K562 (cell line): ENCODE measurements at regions not wholly inside any gene's neighbourhood (a gene's known extent, or its start where the extent isn't known, plus 50 kb on each side); places are given as distances from the start of the nearest gene placed in this dataset.

Experiments
- ATAC-seq: fragments of 200-7000 bp; cut with Tn5 transposase; 3 replicates; pipeline ENCODE4 v1.9.1; 2020; ENCODE audit warnings: moderate library complexity
- BruUV-seq: library from RNA; stranded (reverse); fragments of 400-500 nt; replicated peaks from 2 replicates; lab custom pipeline; 2021; lab: Mats Ljungman, UMichigan
- CTCF ChIA-PET: fragments of 300-600 bp; formaldehyde crosslinking; extraction: SDS; loops from one replicate; lab custom pipeline; 2021; ENCODE audit warnings: low intra/inter-chr PET ratio; lab: Yijun Ruan, JAX
- POLR2A ChIA-PET: fragments of 300-600, 350-650 bp; sonication (Branson Sonifier 250); formaldehyde crosslinking; extraction: SDS; loops from one replicate; lab custom pipeline; 2021; ENCODE audit warnings: antibody characterized with exemption, inconsistent platforms; lab: Yijun Ruan, JAX
- DNase-seq, 4 experiments: peaks; one replicate each; pipeline versions ENCODE4 v3.0.0 to v3.0.0-alpha.2; 2011 to 2018; ENCODE audit warnings: low spot score in 3 of 4, mixed read lengths in 3 of 4; ENCODE audit errors: extremely low read depth in 1 of 4
- FAIRE-seq: peaks from 2 replicates; lab custom pipeline; 2011; peaks lifted over from hg19 to GRCh38; lab: Jason Lieb, UNC
- H2AFZ ChIP-seq: 2 replicates; pipeline ENCODE4 v1.6.0; 2011; ENCODE audit warnings: low read depth, low read length, control low read depth, inconsistent platforms
- H3K27ac ChIP-seq: fragments of 200-600 bp; 3 replicates; pipeline ENCODE4 v1.8.0; 2011; ENCODE audit warnings: low read depth, mild to moderate bottlenecking, control low read depth, inconsistent platforms, low read length, moderate library complexity, mixed read lengths; ENCODE audit errors: extremely low read depth
- H3K27me3 ChIP-seq, 2 experiments: fragments of 300-600 bp in 1 of 2; 2 replicates in 1 of 2; 3 replicates in 1 of 2; pipeline versions ENCODE4 v1.6.0 to v1.8.0; 2011; ENCODE audit warnings: inconsistent platforms in 2 of 2, low read length in 2 of 2, mild to moderate bottlenecking in 1 of 2, mixed read lengths in 1 of 2, moderate library complexity in 1 of 2; ENCODE audit not compliant: control insufficient read depth in 2 of 2, insufficient read depth in 2 of 2
- H3K36me3 ChIP-seq: fragments of 300-600 bp; 3 replicates; pipeline ENCODE4 v1.8.0; 2011; ENCODE audit warnings: mild to moderate bottlenecking, low read length, inconsistent platforms; ENCODE audit not compliant: control insufficient read depth, insufficient read depth
- H3K4me1 ChIP-seq, 2 experiments: fragments of 200-600 bp in 1 of 2; replicated peaks in 1 of 2; 2 replicates in 1 of 2; 3 replicates in 1 of 2; pipeline versions ENCODE4 v1.5.1 to v1.8.0; 2011; ENCODE audit warnings: inconsistent platforms in 2 of 2, low read length in 2 of 2, mild to moderate bottlenecking in 1 of 2, mixed read lengths in 1 of 2, moderate library complexity in 1 of 2; ENCODE audit not compliant: control insufficient read depth in 2 of 2, insufficient read depth in 2 of 2
- H3K4me2 ChIP-seq: 2 replicates; pipeline ENCODE4 v1.6.1; 2011; ENCODE audit warnings: low read length, control low read depth, inconsistent platforms, mixed read lengths; ENCODE audit not compliant: insufficient read depth
- H3K4me3 ChIP-seq: fragments of 200-600 bp; sonication (generic), shearing (Covaris generic); 2 replicates; pipeline ENCODE4 v1.5.1; 2016; ENCODE audit warnings: control low read depth, inconsistent platforms
- H3K79me2 ChIP-seq: fragments of 200-600 bp; 3 replicates; pipeline ENCODE4 v1.8.0; 2011; ENCODE audit warnings: low read length, inconsistent platforms; ENCODE audit not compliant: control insufficient read depth, insufficient read depth
- H3K9ac ChIP-seq, 2 experiments: 2 replicates each; pipeline versions ENCODE4 v1.6.0 to v1.6.1; 2011; ENCODE audit warnings: low read depth in 2 of 2, low read length in 2 of 2, control low read depth in 1 of 2, inconsistent platforms in 1 of 2, mild to moderate bottlenecking in 1 of 2, mixed read lengths in 1 of 2; ENCODE audit not compliant: insufficient read depth in 1 of 2
- H3K9me1 ChIP-seq: one replicate; pipeline ENCODE4 v1.6.0; 2011; ENCODE audit warnings: inconsistent platforms, mild to moderate bottlenecking, low read length, moderate library complexity; ENCODE audit not compliant: control insufficient read depth, insufficient read depth
- H3K9me3 ChIP-seq: replicated peaks from 2 replicates; pipeline ENCODE4 v1.5.1; 2011; ENCODE audit warnings: low read depth, low read length, inconsistent platforms; ENCODE audit not compliant: control insufficient read depth, insufficient read depth
- H4K20me1 ChIP-seq: replicated peaks from 2 replicates; pipeline ENCODE4 v1.6.1; 2011; ENCODE audit warnings: low read length, inconsistent platforms, mixed read lengths; ENCODE audit not compliant: control insufficient read depth, insufficient read depth
- GTF2E2 ChIP-seq: fragments of 200-800 bp; sonication (Bioruptor generic); IDR thresholded peaks from 2 replicates; pipeline ENCODE4 v1.6.1; 2016; ENCODE audit warnings: missing genetic modification characterization, missing compliant biosample characterization
- KLF13 ChIP-seq: fragments of 450-650 bp; IDR thresholded peaks from 2 replicates; pipeline ENCODE4 v1.6.1; 2016; ENCODE audit warnings: missing genetic modification characterization, low read depth, mild to moderate bottlenecking, missing compliant biosample characterization, moderate library complexity, borderline replicate concordance
- ZNF589 ChIP-seq: fragments of 200-800 bp; sonication (Bioruptor generic); IDR thresholded peaks from 2 replicates; pipeline ENCODE4 v1.6.1; 2016; ENCODE audit warnings: low read depth, missing genetic modification characterization, missing compliant biosample characterization
- WGBS: fragments of 100-300 bp; shearing (Covaris generic); methylation state at CpG from one replicate; pipeline ENCODE4 v1.1.6; 2016; ENCODE audit warnings: low coverage, mixed read lengths; ENCODE audit not compliant: insufficient coverage; ENCODE audit errors: missing lambda C conversion rate; 5-methylcytosine and 5-hydroxymethylcytosine counted together
- in situ Hi-C: fragments of 300-500 bp; cut with MboI; formaldehyde crosslinking; loops from 4 replicates; pipeline ENCODE4 v1.15.0; 2018; ENCODE audit warnings: inconsistent platforms, mixed read lengths
- intact Hi-C: fragments of 100-400 bp; cut with micrococcal nuclease; formaldehyde crosslinking; loops from 2 replicates; pipeline ENCODE4 v1.14.2; 2022
- TF ChIP-seq, protein P1 (sequence below): fragments of 250-450 bp; sonication (Bioruptor Pico); IDR thresholded peaks from 2 replicates; pipeline ENCODE4 v1.5.0; 2021
- TF ChIP-seq, protein P2 (sequence below): fragments of 450-650 bp; IDR thresholded peaks from 2 replicates; pipeline ENCODE4 v1.6.1; 2017; ENCODE audit warnings: mild to moderate bottlenecking, moderate library complexity

DNA sequence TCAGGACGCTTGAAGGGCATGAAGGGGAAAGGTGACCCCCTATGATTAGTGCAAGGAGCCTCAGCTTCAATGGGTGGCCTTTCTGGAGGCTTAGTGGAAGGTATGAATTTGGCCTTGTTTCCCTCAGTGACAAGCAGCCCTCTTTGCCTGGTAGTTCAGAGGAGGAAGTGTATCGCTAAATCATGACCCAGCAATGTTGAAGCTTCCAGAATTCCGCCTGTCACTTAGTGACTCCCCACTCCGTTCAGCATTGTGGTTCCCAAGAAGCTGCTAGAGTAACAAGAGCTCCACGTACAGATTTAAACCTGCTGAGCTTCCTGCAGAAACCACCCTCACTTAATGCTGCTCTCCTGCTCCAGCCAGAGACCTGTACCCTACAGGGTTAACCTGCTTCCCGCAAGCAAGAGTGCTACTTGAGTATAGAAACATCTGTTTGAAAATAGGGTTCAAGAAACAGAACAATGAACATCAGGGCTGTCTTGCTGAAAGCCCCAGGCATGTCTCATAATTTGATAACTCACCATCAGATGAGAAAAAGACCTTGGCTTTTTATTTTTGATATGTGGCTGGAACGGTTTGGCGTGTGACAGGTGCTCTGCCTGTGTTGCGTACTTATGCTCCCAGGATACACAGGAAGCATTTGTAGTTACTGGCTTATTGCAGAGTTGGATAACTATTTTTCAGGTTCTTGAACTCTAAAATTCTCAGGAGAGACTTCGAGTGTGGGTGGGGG is 105.2 kb downstream of the UCHL1 start:
- no peak overlapping the region for H3K9ac ChIP-seq
- in situ Hi-C loops = no loop called here
- WGBS = 4% methylated on average over 10 of the region's 10 CpGs
- peaks cover 0 to 13% of the 10 kb centered on the region in 2 experiments; a peak in 2 of 5 replicates for H3K4me1 ChIP-seq
- peaks cover 3 to 30% of the 10 kb centered on the region in 2 experiments; a peak in 4 of 5 replicates for H3K27me3 ChIP-seq
- no peaks in the 10 kb centered on the region for H3K9me3 ChIP-seq
- DNase-seq (no peak), ATAC-seq (no peak), FAIRE-seq (no peak)
- H2AFZ ChIP-seq = no peak overlapping the region
- no peaks in the 10 kb centered on the region for H3K9me1 ChIP-seq
- TF ChIP-seq, protein P1, sequence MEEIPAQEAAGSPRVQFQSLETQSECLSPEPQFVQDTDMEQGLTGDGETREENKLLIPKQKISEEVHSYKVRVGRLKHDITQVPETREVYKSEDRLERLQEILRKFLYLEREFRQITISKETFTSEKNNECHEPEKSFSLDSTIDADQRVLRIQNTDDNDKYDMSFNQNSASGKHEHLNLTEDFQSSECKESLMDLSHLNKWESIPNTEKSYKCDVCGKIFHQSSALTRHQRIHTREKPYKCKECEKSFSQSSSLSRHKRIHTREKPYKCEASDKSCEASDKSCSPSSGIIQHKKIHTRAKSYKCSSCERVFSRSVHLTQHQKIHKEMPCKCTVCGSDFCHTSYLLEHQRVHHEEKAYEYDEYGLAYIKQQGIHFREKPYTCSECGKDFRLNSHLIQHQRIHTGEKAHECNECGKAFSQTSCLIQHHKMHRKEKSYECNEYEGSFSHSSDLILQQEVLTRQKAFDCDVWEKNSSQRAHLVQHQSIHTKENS (CRISPR knock-in tag) = no peak
- TF ChIP-seq, protein P2, sequence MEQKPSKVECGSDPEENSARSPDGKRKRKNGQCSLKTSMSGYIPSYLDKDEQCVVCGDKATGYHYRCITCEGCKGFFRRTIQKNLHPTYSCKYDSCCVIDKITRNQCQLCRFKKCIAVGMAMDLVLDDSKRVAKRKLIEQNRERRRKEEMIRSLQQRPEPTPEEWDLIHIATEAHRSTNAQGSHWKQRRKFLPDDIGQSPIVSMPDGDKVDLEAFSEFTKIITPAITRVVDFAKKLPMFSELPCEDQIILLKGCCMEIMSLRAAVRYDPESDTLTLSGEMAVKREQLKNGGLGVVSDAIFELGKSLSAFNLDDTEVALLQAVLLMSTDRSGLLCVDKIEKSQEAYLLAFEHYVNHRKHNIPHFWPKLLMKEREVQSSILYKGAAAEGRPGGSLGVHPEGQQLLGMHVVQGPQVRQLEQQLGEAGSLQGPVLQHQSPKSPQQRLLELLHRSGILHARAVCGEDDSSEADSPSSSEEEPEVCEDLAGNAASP = no peak
- TF ChIP-seq KLF13 (tag) (no peak), GTF2E2 (tag) (no peak), ZNF589 (CRISPR knock-in tag) (no peak)
- no peak overlapping the region for H3K4me3 ChIP-seq
- H3K36me3 ChIP-seq = no peaks in the 10 kb centered on the region
- intact Hi-C loops = no loop called here
- CTCF ChIA-PET = no interaction called here
- no peak overlapping the region for H3K27ac ChIP-seq
- no TSS peak for BruUV-seq
- no peaks in the 10 kb centered on the region for H3K79me2 ChIP-seq
- no peaks in the 10 kb centered on the region for H4K20me1 ChIP-seq
- no peak overlapping the region for H3K4me2 ChIP-seq
- POLR2A ChIA-PET = interaction anchor here (0.7 kb wide), 1 partner anchor 517 kb away, joined by 3 read pairs; no protein-coding TSS in a partner anchor
